ENCODE measurements at regions not wholly inside any gene's neighbourhood (a gene's known extent, or its start where the extent isn't known, plus 50 kb on each side); places are given as distances from the start of the nearest gene placed in this dataset.

- Histone ChIP-seq H3K4me1 (ENCODE audit: insufficient read depth, low read length) (no peaks in the 10 kb centered on the region), H4K20me1 (ENCODE audit: insufficient read depth, low read length) (no peaks in the 10 kb centered on the region), H3K4me3 (ENCODE audit: insufficient read depth, low read length) (no peak overlapping the region), H3K27ac (ENCODE audit: low read depth, low read length) (no peak overlapping the region), H3K9me3 (ENCODE audit: low read depth, low read length) (no peaks in the 10 kb centered on the region), H3K27me3 (ENCODE audit: insufficient read depth, low read length) (no peaks in the 10 kb centered on the region), H3K36me3 (ENCODE audit: insufficient read depth, low read length) (no peaks in the 10 kb centered on the region), H2AFZ (ENCODE audit: low read length) (no peak overlapping the region), H3K4me2 (ENCODE audit: insufficient read depth, low read length) (no peak overlapping the region), H3K79me2 (ENCODE audit: insufficient read depth, low read length) (no peaks in the 10 kb centered on the region)
- no peak for TF ChIP-seq CTCF (IDR thresholded peaks at IDR 0.05; ENCODE audit: extremely low read depth, low read depth, low read length)
- DNase-seq (ENCODE audit: insufficient read length, low spot score, missing footprints) = no peak
Observed at GRCh38 chr1:57845041-57845440, 421.2 kb upstream of the DAB1 start.

GRCh38 chr1:57844382-57844980 is 420.6 kb upstream of the DAB1 start:
- TF ChIP-seq CTCF (IDR thresholded peaks at IDR 0.05; ENCODE audit: extremely low read depth, low read depth, low read length) = no peak
- Histone ChIP-seq H3K36me3 (ENCODE audit: insufficient read depth, low read length) (no peaks in the 10 kb centered on the region), H3K4me2 (ENCODE audit: insufficient read depth, low read length) (no peak overlapping the region), H3K9me3 (ENCODE audit: low read depth, low read length) (no peaks in the 10 kb centered on the region), H3K79me2 (ENCODE audit: insufficient read depth, low read length) (no peaks in the 10 kb centered on the region), H3K27ac (ENCODE audit: low read depth, low read length) (no peak overlapping the region), H3K4me3 (ENCODE audit: insufficient read depth, low read length) (no peak overlapping the region), H2AFZ (ENCODE audit: low read length) (no peak overlapping the region), H4K20me1 (ENCODE audit: insufficient read depth, low read length) (no peaks in the 10 kb centered on the region), H3K4me1 (ENCODE audit: insufficient read depth, low read length) (no peaks in the 10 kb centered on the region), H3K27me3 (ENCODE audit: insufficient read depth, low read length) (no peaks in the 10 kb centered on the region)
- DNase-seq (ENCODE audit: insufficient read length, low spot score, missing footprints) = no peak

- H3K4me3 ChIP-seq (ENCODE audit: insufficient read depth, low read length) = no peak overlapping the region
- H4K20me1 ChIP-seq (ENCODE audit: insufficient read depth, low read length) = no peaks in the 10 kb centered on the region
- H3K4me2 ChIP-seq (ENCODE audit: insufficient read depth, low read length) = no peak overlapping the region
- no peak for TF ChIP-seq CTCF (IDR thresholded peaks at IDR 0.05; ENCODE audit: extremely low read depth, low read depth, low read length)
- no peak overlapping the region for H2AFZ ChIP-seq (ENCODE audit: low read length)
- no peaks in the 10 kb centered on the region for H3K4me1 ChIP-seq (ENCODE audit: insufficient read depth, low read length)
- DNase-seq (ENCODE audit: insufficient read length, low spot score, missing footprints) = no peak
- H3K79me2 ChIP-seq (ENCODE audit: insufficient read depth, low read length) = no peaks in the 10 kb centered on the region
- no peaks in the 10 kb centered on the region for H3K36me3 ChIP-seq (ENCODE audit: insufficient read depth, low read length)
- no peak overlapping the region for H3K27ac ChIP-seq (ENCODE audit: low read depth, low read length)
- H3K27me3 ChIP-seq (ENCODE audit: insufficient read depth, low read length) = no peaks in the 10 kb centered on the region
- H3K9me3 ChIP-seq (ENCODE audit: low read depth, low read length) = no peaks in the 10 kb centered on the region
Observed at GRCh38 chr1:57843760-57844159, 419.9 kb upstream of the DAB1 start.

- H3K36me3 ChIP-seq (ENCODE audit: insufficient read depth, low read length) = no peaks in the 10 kb centered on the region
- no peak for DNase-seq (ENCODE audit: insufficient read length, low spot score, missing footprints)
- H3K4me3 ChIP-seq (ENCODE audit: insufficient read depth, low read length) = no peak overlapping the region
- H3K4me1 ChIP-seq (ENCODE audit: insufficient read depth, low read length) = no peaks in the 10 kb centered on the region
- H3K9me3 ChIP-seq (ENCODE audit: low read depth, low read length) = no peaks in the 10 kb centered on the region
- H4K20me1 ChIP-seq (ENCODE audit: insufficient read depth, low read length) = no peaks in the 10 kb centered on the region
- H3K4me2 ChIP-seq (ENCODE audit: insufficient read depth, low read length) = no peak overlapping the region
- no peak overlapping the region for H3K27ac ChIP-seq (ENCODE audit: low read depth, low read length)
- H2AFZ ChIP-seq (ENCODE audit: low read length) = no peak overlapping the region
- no peaks in the 10 kb centered on the region for H3K79me2 ChIP-seq (ENCODE audit: insufficient read depth, low read length)
- TF ChIP-seq CTCF (IDR thresholded peaks at IDR 0.05; ENCODE audit: extremely low read depth, low read depth, low read length) = no peak
- no peaks in the 10 kb centered on the region for H3K27me3 ChIP-seq (ENCODE audit: insufficient read depth, low read length)
Observed at GRCh38 chr1:57839526-57839925, 415.7 kb upstream of the DAB1 start.
